Osteocyte (in vitro differentiated cells): ENCODE measurements at regions not wholly inside any gene's neighbourhood (a gene's known extent, or its start where the extent isn't known, plus 50 kb on each side); places are given as distances from the start of the nearest gene placed in this dataset.

Experiments
- DNase-seq: peaks from one replicate; pipeline ENCODE4 v3.0.0; 2021; ENCODE audit warnings: mixed read lengths; ENCODE audit not compliant: unreplicated experiment; ENCODE audit errors: extremely low spot score
- H3K27ac Mint-ChIP-seq: one replicate; pipeline ENCODE4 v1.8.0; 2021; ENCODE audit warnings: mild to moderate bottlenecking, mixed read lengths; ENCODE audit not compliant: unreplicated experiment
- H3K27me3 Mint-ChIP-seq: one replicate; pipeline ENCODE4 v1.8.0; 2021; ENCODE audit warnings: mixed read lengths; ENCODE audit not compliant: unreplicated experiment
- H3K36me3 Mint-ChIP-seq: one replicate; pipeline ENCODE4 v1.8.0; 2021; ENCODE audit warnings: mixed read lengths; ENCODE audit not compliant: unreplicated experiment
- H3K4me1 Mint-ChIP-seq: one replicate; pipeline ENCODE4 v1.8.0; 2021; ENCODE audit warnings: mixed read lengths; ENCODE audit not compliant: unreplicated experiment
- H3K4me3 Mint-ChIP-seq: one replicate; pipeline ENCODE4 v1.8.0; 2021; ENCODE audit warnings: mild to moderate bottlenecking, moderate library complexity, mixed read lengths; ENCODE audit not compliant: unreplicated experiment
- H3K9me3 Mint-ChIP-seq: one replicate; pipeline ENCODE4 v1.8.0; 2021; ENCODE audit warnings: mixed read lengths; ENCODE audit not compliant: unreplicated experiment
- TF ChIP-seq, protein P1 (sequence below): fragments of 200-600 bp; sonication (generic); IDR thresholded peaks from 2 replicates; pipeline ENCODE4 v1.5.0; 2021; ENCODE audit warnings: antibody characterized with exemption, mild to moderate bottlenecking, moderate library complexity

DNA sequence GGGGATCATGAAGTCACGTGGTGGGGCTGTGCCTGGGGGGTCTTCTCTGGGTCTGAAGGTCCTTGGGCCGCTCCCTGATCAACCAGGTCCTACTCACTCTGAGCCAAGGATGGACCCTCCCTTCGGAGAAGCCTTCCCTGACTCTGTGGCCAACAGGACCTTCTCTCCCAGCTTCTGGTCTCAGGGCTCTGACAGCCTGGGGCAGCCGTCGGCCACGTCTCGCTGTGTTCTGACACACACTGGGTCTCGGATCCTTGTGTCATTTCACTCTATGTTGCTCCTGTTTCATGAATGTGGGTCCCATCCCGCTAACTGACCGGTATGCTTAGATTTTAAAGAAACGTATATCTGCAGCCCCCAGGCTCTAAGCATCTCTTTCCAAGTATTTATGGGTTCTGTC is 256.1 kb downstream of the ENGASE start:
- no peaks in the 10 kb centered on the region for H3K36me3 Mint-ChIP-seq
- no peak overlapping the region for H3K27ac Mint-ChIP-seq
- no peak overlapping the region for H3K4me3 Mint-ChIP-seq
- no peaks in the 10 kb centered on the region for H3K4me1 Mint-ChIP-seq
- H3K27me3 Mint-ChIP-seq = peaks cover 35% of the 10 kb centered on the region
- no peaks in the 10 kb centered on the region for H3K9me3 Mint-ChIP-seq
- no peak for DNase-seq
- TF ChIP-seq, protein P1, sequence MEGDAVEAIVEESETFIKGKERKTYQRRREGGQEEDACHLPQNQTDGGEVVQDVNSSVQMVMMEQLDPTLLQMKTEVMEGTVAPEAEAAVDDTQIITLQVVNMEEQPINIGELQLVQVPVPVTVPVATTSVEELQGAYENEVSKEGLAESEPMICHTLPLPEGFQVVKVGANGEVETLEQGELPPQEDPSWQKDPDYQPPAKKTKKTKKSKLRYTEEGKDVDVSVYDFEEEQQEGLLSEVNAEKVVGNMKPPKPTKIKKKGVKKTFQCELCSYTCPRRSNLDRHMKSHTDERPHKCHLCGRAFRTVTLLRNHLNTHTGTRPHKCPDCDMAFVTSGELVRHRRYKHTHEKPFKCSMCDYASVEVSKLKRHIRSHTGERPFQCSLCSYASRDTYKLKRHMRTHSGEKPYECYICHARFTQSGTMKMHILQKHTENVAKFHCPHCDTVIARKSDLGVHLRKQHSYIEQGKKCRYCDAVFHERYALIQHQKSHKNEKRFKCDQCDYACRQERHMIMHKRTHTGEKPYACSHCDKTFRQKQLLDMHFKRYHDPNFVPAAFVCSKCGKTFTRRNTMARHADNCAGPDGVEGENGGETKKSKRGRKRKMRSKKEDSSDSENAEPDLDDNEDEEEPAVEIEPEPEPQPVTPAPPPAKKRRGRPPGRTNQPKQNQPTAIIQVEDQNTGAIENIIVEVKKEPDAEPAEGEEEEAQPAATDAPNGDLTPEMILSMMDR = no peak

DNA sequence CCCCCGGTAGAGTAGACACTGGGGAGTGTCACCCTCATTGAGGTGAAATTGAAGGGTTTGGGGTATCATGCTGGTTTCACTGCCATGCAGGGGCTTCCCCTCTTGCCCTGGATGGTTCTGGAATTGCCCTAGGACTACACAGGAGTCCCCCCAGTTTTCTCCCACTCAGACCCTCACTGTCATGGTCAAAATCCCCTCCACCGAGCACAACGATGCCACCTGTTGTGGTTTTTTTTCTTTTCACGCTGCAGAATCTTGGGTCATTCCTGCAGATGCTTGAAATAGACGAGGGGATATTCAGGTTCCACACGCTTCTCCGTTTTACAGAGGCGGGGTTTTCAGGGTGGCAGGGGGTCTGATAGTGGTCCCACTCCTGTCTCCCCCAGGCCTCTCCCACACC is 255.6 kb downstream of the ENGASE start:
- H3K4me3 Mint-ChIP-seq = no peak overlapping the region
- no peak for DNase-seq
- H3K4me1 Mint-ChIP-seq = no peaks in the 10 kb centered on the region
- no peaks in the 10 kb centered on the region for H3K36me3 Mint-ChIP-seq
- H3K27me3 Mint-ChIP-seq = peaks cover 33% of the 10 kb centered on the region
- TF ChIP-seq, protein P1 = no peak
- no peak overlapping the region for H3K27ac Mint-ChIP-seq
- H3K9me3 Mint-ChIP-seq = no peaks in the 10 kb centered on the region

DNA sequence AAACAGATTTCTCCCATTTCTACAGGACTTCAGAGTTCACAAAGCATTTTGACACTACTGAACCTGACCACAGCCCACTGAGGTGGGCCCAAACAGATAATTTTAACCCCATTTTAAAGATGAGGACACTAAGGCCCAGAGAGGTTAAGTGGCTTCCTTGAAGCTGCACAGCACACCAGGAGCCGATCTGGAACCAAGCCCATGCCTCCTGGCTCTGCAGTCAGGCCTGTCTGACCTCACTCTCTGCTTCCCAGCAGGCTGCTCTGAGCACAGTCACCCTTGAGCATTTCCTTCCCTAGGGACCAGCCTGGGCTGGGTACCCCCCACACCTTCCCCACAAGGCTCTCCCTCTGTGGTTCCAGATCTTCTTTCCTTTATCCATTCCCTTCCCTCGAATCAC is 252.2 kb downstream of the ENGASE start:
- H3K4me1 Mint-ChIP-seq = no peaks in the 10 kb centered on the region
- TF ChIP-seq, protein P1 = no peak
- H3K27ac Mint-ChIP-seq = no peak overlapping the region
- no peak for DNase-seq
- H3K36me3 Mint-ChIP-seq = no peaks in the 10 kb centered on the region
- no peak overlapping the region for H3K4me3 Mint-ChIP-seq
- peaks cover 11% of the 10 kb centered on the region for H3K27me3 Mint-ChIP-seq
- H3K9me3 Mint-ChIP-seq = no peaks in the 10 kb centered on the region

DNA sequence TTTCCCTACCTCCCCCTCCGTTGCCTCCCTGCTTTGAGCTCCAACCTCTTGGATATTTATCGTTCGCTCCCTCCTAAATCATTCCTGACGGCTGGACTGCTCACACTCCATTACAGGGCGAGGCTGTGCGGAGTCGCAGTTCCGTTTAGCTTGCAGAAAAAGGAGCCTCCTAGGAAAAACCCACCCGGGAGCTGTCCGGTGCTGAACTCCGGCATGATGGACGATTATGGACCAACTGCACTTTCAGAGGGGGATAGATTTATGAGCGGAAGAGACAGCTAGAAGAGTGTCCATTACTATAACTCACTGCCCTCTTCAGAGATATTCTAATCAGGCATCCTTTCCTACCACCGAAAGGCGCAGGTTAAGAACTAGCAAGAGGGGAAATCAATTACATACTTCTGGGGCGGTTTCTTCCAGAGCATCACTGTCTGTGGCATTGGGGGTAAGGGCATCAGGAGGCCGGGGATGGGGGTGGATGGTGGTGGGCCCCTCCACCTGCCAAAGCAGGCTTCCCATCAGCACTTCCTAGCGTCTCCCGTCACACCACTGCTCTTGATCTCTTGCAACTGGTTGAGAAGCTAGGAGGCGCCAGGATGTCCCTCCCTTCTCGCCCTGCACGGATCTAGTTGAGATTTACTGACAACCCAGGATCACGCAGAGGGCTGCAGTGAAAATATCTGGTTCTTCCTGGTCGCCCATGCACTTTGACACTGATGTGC is 251.2 kb downstream of the ENGASE start:
- no peak overlapping the region for H3K4me3 Mint-ChIP-seq
- no peaks in the 10 kb centered on the region for H3K9me3 Mint-ChIP-seq
- no peaks in the 10 kb centered on the region for H3K36me3 Mint-ChIP-seq
- peaks cover 2% of the 10 kb centered on the region for H3K27me3 Mint-ChIP-seq
- H3K27ac Mint-ChIP-seq = no peak overlapping the region
- H3K4me1 Mint-ChIP-seq = no peaks in the 10 kb centered on the region
- TF ChIP-seq, protein P1 = no peak
- DNase-seq = no peak

DNA sequence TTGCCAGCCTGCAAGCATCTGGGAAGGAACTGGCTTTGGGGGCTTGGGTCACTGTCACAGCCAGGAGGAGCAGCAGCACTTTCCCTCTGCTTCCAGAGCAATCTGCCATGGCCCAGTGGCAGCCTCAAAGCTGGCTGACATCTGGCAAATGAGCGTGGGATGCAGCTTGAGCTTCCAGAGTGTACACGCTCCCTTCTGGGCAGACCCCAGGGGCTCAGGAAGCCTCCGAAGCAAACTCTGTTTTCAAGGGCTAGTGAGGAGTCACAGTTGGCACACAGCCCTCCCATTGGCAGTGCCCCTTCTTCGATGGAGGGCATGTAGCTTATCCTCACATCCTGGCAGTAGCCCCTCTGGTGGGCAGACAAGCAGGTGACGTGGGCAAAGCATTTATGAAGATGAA is 249.6 kb downstream of the ENGASE start:
- Mint-ChIP-seq H3K27me3 (peaks cover under 1% of the 10 kb centered on the region), H3K4me3 (no peak overlapping the region), H3K9me3 (no peaks in the 10 kb centered on the region), H3K4me1 (no peaks in the 10 kb centered on the region), H3K36me3 (no peaks in the 10 kb centered on the region), H3K27ac (no peak overlapping the region)
- TF ChIP-seq, protein P1 = no peak
- no peak for DNase-seq
